H1 (cell line): ENCODE measurements at regions not wholly inside any gene's neighbourhood (a gene's known extent, or its start where the extent isn't known, plus 50 kb on each side); places are given as distances from the start of the nearest gene placed in this dataset.

Experiments
- JUND ChIP-seq: IDR thresholded peaks from 2 replicates; pipeline ENCODE4 v1.6.1; 2011; ENCODE audit warnings: mild to moderate bottlenecking, improper control_type of control experiment, low read length
- TAF1 ChIP-seq: IDR thresholded peaks from 2 replicates; pipeline ENCODE4 v1.6.1; 2011; ENCODE audit warnings: mild to moderate bottlenecking, low read depth, low read length
- TF ChIP-seq, protein P1 (sequence below), 3 experiments: IDR thresholded peaks; 1 replicate in 2 of 3; 2 replicates in 1 of 3; pipeline versions ENCODE4 v1.5.1 to v1.6.1; 2011; ENCODE audit warnings: low read length in 3 of 3, mild to moderate bottlenecking in 3 of 3, inconsistent platforms in 2 of 3, low read depth in 1 of 3, moderate library complexity in 1 of 3; ENCODE audit not compliant: insufficient read depth in 1 of 3; ENCODE audit errors: control extremely low read depth in 1 of 3

DNA sequence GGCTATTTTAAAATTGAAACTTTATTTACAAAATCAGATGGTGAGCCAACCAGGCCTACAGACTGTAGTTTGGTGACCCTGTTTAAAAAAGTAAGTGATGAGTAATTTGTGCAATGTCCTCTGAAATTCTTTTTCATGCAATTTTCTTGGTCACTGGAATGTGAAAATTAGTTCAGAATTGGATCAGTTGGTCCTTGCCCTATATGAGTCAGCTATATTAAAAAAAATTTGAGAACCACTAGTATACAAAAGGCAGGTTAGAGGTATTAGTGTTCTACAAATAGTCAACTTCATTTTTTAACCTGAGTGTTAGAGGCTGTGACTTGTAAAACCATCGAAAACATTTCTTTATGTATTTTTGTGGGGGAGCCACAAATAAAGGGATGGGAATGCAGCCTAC is 91.1 kb upstream of the NXPH2 start:
- TF ChIP-seq JUND: no peak
- no peak for TF ChIP-seq TAF1
- TF ChIP-seq, protein P1, sequence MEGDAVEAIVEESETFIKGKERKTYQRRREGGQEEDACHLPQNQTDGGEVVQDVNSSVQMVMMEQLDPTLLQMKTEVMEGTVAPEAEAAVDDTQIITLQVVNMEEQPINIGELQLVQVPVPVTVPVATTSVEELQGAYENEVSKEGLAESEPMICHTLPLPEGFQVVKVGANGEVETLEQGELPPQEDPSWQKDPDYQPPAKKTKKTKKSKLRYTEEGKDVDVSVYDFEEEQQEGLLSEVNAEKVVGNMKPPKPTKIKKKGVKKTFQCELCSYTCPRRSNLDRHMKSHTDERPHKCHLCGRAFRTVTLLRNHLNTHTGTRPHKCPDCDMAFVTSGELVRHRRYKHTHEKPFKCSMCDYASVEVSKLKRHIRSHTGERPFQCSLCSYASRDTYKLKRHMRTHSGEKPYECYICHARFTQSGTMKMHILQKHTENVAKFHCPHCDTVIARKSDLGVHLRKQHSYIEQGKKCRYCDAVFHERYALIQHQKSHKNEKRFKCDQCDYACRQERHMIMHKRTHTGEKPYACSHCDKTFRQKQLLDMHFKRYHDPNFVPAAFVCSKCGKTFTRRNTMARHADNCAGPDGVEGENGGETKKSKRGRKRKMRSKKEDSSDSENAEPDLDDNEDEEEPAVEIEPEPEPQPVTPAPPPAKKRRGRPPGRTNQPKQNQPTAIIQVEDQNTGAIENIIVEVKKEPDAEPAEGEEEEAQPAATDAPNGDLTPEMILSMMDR (IDR thresholded peaks at IDR 0.05; ENCODE audit: control extremely low read depth in 1 of 3, insufficient read depth in 1 of 3, low read depth in 1 of 3, low read length in 3 of 3): no peak
